GM18511 (cell line): ENCODE measurements at regions not wholly inside any gene's neighbourhood (a gene's known extent, or its start where the extent isn't known, plus 50 kb on each side); places are given as distances from the start of the nearest gene placed in this dataset.

ENCODE experiments used
- ATAC-seq: cut with Tn5 transposase; IDR thresholded peaks from one replicate; pipeline ENCODE4 v1.9.1; 2021; ENCODE audit warnings: mild to moderate bottlenecking, moderate library complexity; ENCODE audit not compliant: unreplicated experiment

DNA sequence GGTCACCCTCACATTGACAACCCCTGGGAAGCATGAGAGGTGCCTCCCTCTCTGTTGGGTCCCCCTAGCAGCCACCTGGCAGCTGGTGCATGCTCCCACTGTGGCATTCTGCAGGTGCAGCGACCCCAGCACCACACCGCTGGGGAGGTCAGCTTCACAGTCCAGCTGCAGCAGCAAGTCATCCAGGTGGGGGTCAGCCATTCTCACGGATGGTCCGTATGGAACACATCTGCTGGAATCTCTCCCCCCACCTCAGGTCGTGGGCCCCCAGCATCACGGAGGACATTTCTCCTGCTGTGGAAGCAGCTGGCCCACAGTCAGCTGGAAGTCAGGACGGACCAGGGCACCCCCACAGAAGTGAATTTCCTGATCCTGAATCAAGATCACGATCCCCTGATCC, 201.3 kb downstream of the COG6 start:
- ATAC-seq: no peak

DNA sequence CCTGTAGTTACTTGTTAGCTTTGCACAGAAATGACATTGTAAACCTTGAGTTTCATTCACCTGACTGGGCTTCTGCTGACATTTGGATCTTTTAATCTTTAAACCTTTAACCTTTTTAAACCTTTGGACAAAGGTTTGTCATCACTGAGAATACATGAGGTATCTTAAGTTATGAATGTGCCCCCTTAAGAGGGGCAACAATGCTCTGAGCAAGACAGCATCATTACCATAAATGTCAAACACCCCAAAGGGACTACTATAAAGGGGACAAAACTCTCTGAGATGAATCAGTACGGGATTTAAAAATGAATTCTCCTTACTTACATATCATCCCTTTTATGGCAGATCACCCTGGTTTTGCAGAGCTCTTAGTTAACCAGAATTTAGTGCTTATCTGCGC, 203.3 kb downstream of the COG6 start:
- ATAC-seq: no peak

DNA sequence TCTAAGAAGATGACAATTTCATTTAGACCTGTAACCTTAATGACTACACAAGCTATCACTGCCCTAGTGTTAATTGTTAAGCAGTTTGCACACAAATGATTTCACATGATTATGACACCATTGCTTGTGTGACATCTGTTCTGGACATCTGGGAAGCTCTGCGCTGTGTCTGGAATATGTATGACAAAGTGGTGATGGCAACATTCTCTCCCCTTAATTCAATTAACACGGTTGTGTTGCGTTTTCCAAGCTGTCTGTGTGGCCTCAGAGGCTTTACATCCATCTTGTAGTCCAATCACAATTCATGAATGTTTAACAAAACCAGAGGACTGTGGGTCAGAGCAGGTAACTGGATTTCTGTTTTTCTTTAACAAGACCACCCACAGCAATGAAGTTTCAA, 204.4 kb downstream of the COG6 start:
- no peak for ATAC-seq

DNA sequence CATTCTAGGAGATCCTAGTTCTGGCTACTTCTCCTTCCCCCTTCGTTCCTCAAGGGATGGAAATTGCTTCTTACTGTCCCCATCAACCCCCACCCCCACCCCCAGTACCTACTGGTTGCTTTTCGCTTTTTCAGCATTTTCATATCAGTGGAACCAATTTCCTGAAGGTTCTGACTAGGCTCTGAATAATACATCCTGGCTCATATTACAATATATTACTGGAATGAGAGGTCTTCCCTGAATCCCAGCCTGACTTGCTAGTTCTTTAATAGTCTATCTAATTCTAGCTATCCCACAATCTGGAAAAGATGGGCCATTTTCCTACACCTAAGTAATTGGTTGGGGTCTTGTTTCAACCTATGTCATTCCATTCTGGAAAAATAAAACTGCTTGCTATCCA, 207.4 kb downstream of the COG6 start:
- ATAC-seq: no peak

DNA sequence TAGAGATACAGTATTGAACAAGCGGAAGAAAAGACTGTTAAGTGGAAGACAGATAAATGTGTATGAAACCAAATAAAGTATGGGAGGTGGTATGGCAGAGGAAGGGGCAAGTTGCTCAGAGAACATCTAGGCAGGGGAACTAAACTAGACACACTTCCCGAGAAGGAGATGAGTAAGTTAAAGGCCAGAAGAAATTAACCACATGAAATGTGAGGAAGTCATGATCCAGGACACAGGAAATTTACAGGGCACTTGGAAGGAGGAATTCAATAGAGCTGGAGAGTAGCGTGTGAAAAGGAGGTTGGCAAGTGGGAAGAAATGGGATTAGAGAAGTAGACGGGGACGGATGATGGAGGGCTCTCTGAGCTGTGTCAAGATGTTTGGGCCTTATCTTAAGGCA, 208.8 kb downstream of the COG6 start:
- ATAC-seq: no peak

DNA sequence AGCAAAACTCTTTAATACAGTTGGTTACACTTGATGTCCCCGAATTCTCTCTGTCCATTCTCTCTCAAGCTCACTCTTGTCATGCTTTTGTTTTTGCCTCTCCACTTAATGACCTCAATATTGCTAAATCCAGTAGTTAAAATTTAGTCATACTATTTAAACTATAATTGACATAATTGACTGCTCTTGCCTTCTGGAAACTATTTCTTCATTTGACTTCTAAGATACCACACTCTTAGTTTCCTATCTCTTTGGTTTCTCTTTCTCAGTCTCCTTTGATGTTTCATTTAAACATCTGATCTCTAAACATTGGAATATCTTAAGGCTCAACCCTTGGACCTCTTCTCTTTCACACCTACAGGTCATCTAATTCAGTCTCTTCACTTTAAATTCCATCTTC, 211.3 kb downstream of the COG6 start:
- ATAC-seq: no peak

DNA sequence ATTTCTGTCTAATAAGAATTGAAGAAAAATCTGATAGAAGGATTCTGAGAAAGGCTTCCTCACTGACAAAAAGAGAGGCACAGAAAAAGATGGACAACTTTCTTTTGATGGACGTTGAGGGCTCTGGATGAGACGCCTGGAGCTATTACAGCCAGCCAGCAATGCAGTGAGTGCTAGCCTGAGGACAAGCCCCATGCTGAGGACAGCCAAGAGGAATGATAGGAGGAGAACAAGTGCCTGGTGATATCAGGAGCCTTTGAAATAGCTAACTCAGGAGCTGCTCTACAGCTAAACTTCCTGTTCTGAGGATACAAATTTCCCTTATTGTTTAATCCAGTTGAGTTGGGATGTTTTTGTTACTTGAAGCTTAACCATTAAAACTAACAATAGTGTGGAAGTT, 212.3 kb downstream of the COG6 start:
- no peak for ATAC-seq

DNA sequence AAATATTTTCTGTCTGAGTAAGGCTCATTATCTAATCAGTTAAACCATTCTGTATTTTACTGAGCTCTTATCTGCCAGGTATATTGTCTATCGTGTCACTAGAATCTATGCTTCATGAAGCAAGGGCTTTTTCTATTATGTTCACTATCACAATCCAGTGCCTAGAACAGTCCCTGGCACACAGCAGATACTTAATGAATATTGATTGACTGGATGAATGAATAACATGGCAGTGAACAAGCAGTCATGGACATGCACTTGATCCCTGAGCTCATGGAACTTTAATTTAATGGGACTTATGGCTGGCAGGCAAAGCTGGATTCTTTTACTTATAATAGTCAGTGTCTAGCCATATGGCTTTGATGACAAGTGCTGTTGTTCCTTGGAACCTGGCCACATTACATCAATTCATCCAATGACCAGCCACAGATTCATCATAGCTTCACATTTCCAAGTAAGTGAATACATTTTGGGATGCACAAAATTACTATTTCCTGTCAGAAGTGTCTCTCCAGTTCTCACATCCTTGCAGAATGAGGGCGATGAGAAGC, 214.8 kb downstream of the COG6 start:
- no peak for ATAC-seq

DNA sequence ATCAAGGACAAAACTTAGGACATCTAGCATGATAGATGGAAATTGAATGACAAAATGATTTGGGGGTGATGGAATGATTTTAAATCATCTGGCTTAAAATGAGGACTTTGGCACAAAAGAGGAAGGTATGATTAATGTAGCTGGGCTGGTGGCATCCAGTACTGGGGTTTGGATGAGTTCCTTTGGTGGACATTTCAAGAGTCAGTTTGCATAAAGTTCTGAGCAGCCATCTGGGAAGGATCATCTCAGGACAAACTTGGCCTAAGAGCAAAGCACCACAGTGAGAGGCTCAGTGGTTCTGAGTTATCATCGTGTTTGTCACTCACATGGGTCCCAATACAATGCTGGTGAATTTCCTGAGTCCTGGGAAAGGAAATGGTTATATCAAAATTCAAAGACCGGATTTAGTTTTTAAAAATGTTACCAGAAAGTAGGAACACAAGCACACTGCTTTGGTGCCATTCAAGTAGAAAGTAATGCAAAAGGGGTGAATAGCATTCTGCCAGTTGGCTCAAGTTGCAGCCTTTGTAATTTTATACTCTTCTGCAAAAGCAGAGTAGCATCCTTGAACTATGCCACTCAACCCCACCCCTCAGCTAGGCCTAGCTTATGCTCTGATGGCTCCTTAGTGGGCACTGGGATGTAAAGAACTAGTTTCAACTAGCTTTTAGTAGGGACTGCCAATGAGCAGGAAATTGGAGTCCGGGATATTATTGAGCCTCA, 219.0 kb downstream of the COG6 start:
- no peak for ATAC-seq

DNA sequence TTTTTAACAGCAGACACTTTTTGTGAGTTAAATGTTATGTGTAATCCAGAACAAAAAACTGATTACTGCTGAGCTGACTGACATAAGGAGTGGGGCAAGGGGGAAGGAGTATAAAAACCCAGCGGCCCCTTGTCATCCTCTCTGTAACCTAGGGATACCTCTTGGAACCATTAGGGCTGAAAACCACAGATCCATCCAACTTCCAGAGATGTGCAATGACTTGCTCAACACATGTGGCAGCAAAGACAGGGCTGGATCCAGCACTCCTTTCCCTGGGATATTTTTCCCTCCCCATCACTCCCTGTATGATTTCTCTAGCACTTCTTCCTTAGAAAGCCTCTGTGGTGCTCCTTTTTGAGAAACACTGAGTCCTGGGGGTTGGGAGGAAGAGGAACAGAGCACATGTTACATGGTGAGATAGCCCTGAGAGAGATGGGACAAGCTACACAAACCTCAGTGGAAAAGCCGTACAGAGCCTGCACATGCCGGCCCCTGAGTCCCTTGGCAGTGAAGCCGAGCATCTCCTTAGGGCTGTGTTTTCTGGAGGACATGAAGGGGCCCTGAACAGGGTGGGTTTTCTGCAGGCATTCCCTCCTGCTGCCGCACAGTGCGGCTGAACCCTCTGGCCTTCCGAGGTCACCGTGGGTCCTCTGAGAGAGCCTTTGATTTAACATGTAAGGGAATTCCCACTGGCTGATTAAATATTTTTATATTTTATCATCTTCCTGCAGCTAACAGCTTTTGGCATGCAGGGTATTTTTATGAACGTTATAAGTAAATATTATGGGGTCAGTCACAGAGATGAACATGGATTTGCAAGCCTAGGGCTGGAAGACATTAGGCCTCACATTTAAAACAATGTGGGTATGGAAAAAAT, 219.9 kb downstream of the COG6 start:
- no peak for ATAC-seq

DNA sequence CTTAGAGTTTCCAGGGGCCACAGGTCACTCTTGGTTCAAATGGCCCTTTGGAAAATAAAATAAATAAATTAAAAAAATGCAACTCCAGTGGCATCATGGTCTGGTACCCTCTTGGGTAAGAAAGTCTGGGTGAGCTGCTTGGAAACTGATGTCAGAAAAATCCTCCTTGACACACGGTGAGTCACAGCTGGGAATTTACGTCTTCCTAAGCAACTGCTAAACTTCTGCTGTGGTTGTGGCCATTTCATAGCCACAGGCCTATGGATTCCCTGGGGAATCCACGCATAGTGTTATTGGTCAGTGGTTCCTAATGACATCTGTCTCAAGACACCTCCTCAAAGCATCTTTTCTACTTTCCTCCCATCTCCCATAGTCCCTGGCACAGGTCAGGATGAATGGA, 220.8 kb downstream of the COG6 start:
- no peak for ATAC-seq

DNA sequence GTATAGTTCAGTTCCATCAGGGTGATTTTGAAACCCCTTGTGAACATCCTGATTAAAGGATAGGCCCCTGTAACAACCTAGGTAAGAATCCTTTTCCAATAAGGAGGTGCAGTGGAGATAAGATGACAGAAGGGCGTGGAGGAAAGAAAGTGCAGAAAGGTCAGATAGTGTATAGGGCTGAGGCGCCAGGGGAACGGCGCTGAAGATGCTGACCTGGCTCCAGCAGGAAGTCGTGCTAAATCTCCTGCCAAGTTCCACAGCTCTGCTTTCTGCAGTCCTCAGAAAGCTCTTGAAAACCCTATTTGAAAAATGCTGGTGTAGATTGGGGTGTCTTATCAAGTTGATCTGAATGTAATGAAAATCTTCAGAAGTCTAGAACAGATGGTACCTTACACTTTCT, 221.7 kb downstream of the COG6 start:
- no peak for ATAC-seq

DNA sequence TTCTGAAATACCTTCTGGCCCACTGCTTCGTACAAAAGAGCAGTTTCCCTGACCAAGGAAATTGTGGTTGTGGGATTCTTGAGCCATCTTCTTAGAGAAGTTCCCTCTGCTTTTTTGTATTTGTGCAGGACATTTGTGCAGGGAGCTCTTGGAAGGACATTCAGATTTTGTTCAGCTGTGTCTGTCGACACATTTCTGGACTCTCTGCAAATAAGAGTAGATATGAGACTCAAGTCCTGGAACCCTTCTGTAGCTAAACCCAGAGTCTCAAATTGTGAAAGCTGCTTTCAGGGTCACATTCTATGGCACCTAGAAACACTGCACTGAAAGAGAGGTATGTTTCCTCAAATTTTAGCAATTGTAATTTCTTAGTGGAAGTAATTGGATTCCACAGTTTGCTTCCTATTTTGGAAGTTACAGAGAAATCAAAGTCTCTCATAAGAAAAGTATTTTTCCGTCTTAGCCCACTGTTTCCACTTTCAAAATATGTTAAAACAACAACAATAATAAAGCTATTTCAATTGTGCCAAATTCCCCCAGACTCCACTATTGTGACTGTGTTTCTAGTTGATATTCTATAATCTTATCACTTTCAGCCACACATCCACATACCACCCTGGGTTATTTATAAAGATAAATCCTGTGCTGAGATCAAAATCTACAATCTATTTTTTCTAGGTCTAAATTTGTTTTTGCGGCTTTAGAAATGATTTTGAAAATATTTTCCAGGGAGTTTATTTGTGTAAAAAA, 224.0 kb downstream of the COG6 start:
- ATAC-seq: no peak

DNA sequence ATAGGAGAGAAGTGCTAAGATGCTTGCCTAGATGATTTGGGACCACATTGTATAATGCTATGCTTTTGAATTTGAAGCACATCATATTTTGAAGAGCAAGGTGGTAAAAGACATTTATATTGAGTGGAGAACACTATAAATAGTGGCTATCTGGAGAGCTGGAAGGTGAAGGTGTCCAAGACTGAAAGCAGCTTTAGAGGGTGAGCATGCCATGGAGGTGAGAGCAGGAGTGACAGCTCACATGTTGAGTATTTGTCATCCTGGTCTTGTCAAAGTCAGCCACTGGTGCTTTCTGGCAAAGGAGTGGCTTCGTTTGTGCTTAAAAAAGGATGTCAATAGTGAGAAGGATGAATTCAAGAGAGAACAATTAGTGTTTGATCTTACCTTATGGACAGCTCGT, 225.9 kb downstream of the COG6 start:
- ATAC-seq: no peak

DNA sequence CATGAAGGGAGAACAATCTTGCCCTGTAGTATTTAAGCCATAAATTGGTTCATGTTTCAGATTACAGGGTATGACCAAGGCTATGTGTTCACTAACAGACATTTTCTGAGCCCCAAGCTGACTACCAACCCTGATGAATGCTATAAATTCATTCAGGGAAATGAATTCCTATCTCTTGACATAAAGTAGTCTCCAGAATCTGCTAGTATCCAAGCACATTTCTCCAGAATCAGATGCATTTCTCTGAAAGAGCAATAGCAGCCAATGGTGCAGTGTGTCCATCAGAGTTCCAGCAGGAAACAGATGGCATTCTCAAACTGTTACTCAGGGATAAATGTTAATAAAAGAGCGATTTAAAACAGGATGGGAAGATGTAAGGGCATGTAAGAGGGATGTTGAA, 226.4 kb downstream of the COG6 start:
- no peak for ATAC-seq

DNA sequence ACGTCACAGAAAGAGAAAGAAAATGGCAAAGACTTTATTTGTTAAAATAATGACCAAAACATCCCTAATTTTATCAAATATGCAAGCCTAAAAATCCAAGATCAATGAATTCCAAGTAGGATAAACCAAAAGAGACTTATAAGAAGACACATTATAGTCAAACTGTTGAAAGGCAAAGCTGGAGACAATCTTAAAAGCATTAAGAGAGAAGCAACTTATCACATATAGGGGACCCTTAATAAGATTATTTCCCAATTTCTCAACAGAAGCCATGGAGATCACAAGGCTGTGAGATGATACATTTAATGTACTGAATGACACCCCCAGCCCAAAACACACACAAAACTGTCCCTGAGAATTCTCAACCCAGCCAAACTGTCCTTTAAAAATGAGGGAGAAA, 228.7 kb downstream of the COG6 start:
- no peak for ATAC-seq

DNA sequence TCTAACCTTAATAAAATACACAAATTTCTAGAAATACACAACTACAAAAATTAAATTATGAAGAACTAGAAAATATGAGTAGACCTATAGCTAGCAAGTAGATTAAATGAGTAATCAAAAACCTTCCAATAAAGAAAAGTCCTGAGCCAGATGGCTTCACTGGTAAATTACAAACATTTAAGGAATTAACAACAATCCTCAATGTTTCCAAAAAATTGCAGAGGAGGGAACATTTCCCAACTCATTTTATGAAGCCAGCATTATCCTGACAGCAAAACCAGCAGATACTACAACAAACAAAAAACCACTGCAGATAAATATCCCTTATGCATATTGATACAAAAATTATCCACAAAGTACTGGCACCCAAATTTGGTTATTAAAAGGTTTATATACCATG, 230.9 kb downstream of the COG6 start:
- no peak for ATAC-seq

DNA sequence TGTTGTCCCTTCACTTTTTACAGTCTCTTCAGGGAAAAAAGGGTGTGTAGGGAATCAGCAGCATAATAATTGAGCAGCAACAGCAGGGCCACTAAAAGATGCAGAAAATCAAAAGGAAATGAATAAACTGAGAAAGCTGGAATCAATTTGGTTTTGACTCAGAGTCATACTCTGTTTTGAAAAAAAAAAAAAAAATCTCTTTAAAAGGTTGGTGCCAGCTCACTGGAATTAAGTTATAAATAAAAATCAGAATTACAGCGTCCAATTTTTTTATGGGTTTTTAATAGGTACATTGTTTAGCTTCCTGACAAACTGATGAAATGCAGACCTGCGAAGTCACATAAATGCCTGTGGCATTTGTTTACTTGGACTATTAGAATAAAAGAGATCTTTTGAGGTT, 231.9 kb downstream of the COG6 start:
- no peak for ATAC-seq

DNA sequence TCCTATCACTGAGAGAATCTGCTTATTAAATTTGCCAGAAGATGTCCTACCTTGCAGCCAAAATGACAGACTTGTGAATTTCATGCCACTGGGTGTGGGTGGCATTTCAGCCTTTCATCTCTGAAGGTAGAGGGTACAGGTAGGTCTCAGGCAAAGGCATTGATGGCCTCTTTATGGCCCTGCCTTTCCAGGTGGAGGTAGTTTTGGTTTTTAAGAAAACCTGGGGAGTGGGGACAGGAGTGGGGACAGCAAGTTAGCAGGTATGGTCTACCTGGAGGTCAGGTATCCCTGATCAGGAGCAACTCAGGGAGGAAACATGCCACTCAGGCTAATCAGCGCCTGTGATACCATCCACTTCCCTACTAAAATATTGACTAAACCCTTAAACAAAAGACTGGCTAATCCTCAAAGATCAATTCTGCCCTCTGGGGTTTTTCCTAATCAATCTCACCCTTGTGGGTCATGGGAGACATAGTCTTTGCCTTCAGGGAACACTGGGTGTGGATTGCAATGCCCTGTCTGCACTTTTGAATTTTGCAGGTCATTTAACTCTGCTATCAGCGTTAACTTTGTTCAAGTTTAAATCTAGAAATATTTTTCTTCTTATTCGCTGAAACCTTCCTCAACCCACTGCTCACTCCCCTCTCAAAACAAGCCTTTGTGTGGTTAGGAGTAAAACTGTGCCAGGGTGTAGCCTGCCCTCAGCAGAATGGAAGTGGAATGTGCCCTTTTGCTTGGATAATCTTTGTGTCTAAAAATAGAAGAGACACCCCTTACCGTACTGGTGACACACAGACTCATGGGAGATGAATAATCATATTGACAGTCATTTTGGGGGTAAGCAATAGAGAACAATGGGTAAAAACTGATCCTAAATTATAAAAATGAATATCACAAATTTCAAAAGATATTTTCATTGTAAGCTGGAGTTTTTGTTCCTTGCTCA, 233.7 kb downstream of the COG6 start:
- no peak for ATAC-seq

DNA sequence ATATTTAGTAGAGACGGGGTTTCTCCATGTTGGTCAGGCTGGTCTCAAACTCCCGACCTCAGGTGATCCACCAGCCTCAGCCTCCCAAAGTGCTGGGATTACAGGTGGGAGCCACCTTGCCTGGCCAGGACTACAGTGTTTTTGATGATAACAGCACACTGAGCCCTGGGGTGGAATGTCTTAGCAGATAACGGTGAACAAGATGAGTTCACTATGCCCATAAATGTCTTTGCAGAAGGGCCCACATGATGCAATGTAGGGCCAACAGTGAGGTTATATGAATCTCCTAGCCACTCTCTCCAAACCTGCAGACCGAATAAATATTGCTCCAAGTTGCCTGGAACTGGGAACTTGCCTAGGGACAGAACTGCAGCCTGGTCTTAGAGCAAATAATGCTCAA, 235.1 kb downstream of the COG6 start:
- ATAC-seq: no peak
